Ectodermal cell (in vitro differentiated cells): ENCODE measurements at regions not wholly inside any gene's neighbourhood (a gene's known extent, or its start where the extent isn't known, plus 50 kb on each side); places are given as distances from the start of the nearest gene placed in this dataset.

ENCODE experiments used
- H3K27ac ChIP-seq: 2 replicates; pipeline ENCODE4 v1.7.0; 2013; ENCODE audit warnings: mild to moderate bottlenecking, low read depth, low read length; ENCODE audit not compliant: insufficient read depth, poor library complexity, severe bottlenecking
- H3K27me3 ChIP-seq: 2 replicates; pipeline ENCODE4 v1.7.0; 2013; ENCODE audit warnings: mild to moderate bottlenecking, low read length; ENCODE audit not compliant: insufficient read depth, control insufficient read depth, poor library complexity, severe bottlenecking
- H3K36me3 ChIP-seq: one replicate; pipeline ENCODE4 v1.7.0; 2013; ENCODE audit warnings: low read length; ENCODE audit not compliant: control insufficient read depth, insufficient read depth
- H3K4me1 ChIP-seq: one replicate; pipeline ENCODE4 v1.7.0; 2013; ENCODE audit warnings: low read length; ENCODE audit not compliant: control insufficient read depth, insufficient read depth
- H3K4me3 ChIP-seq: 2 replicates; pipeline ENCODE4 v1.7.0; 2013; ENCODE audit warnings: low read depth, low read length, control low read depth; ENCODE audit not compliant: insufficient read depth
- H3K9me3 ChIP-seq: 2 replicates; pipeline ENCODE4 v1.7.0; 2013; ENCODE audit warnings: mild to moderate bottlenecking, low read length, moderate library complexity; ENCODE audit not compliant: control insufficient read depth
- WGBS, 2 experiments: methylation state at CpG; one replicate each; pipeline ENCODE4 v1.1.7; 2013; ENCODE audit warnings: missing lambda C conversion rate in 2 of 2; 5-methylcytosine and 5-hydroxymethylcytosine counted together

- H3K4me1 ChIP-seq, result no peaks in the 10 kb centered on the region
- no peaks in the 10 kb centered on the region for H3K27me3 ChIP-seq
- no peaks in the 10 kb centered on the region for H3K36me3 ChIP-seq
- no peaks in the 10 kb centered on the region for H3K9me3 ChIP-seq
- H3K27ac ChIP-seq, result no peak overlapping the region
- 89 to 92% methylated on average over 7 of the region's 7 CpGs for WGBS, 2 experiments
- H3K4me3 ChIP-seq, result no peak overlapping the region
Observed at GRCh38 chr2:53173698-53174455, 593.7 kb upstream of the CHAC2 start.

- no peaks in the 10 kb centered on the region for H3K27me3 ChIP-seq
- H3K4me1 ChIP-seq, result no peaks in the 10 kb centered on the region
- no peak overlapping the region for H3K4me3 ChIP-seq
- H3K9me3 ChIP-seq, result no peaks in the 10 kb centered on the region
- no peaks in the 10 kb centered on the region for H3K36me3 ChIP-seq
- H3K27ac ChIP-seq, result no peak overlapping the region
- WGBS, 2 experiments, result 95 to 100% methylated on average over 1 of the region's 1 CpG
Observed at GRCh38 chr2:53173091-53173490, 594.5 kb upstream of the CHAC2 start.

- H3K4me3 ChIP-seq, result no peak overlapping the region
- WGBS, 2 experiments, result 88 to 90% methylated on average over 1 of the region's 2 CpGs
Observed at GRCh38 chr2:53170466-53170865, 597.1 kb upstream of the CHAC2 start.

DNA sequence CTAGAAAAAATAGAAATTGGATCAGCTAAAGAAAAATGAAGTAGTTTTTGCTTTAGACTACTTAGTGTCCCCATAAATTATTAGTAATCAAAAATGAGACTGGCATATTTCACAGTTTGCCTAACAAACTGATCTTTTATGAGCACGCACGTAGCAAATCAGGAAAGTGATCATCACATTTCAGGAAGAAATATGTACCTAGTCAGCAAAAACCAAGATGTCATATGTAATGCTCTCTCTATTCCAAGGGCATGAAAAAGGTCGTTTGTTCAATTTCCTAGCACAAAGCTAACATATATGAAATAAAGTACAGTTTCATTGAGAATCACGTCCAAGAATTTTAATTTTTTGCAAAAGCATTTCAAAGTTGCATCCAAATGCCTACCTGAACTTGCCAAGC is 600.4 kb upstream of the CHAC2 start:
- 91 to 96% methylated on average over 4 of the region's 4 CpGs for WGBS, 2 experiments
- Histone ChIP-seq H3K27ac (no peak overlapping the region), H3K4me1 (no peaks in the 10 kb centered on the region), H3K4me3 (no peak overlapping the region), H3K27me3 (no peaks in the 10 kb centered on the region), H3K36me3 (no peaks in the 10 kb centered on the region), H3K9me3 (no peaks in the 10 kb centered on the region)

More at GRCh38 chr2:53170466-53170865, 597.1 kb upstream of the CHAC2 start:
- H3K36me3 ChIP-seq, result no peaks in the 10 kb centered on the region
- H3K9me3 ChIP-seq, result no peaks in the 10 kb centered on the region
- H3K4me1 ChIP-seq, result no peaks in the 10 kb centered on the region
- no peaks in the 10 kb centered on the region for H3K27me3 ChIP-seq
- H3K27ac ChIP-seq, result no peak overlapping the region

GRCh38 chr2:53150146-53150545 is 617.5 kb upstream of the CHAC2 start:
- H3K27me3 ChIP-seq, result no peaks in the 10 kb centered on the region
- H3K36me3 ChIP-seq, result no peaks in the 10 kb centered on the region
- no peak overlapping the region for H3K4me3 ChIP-seq
- no peaks in the 10 kb centered on the region for H3K9me3 ChIP-seq
- H3K4me1 ChIP-seq, result no peaks in the 10 kb centered on the region
- no peak overlapping the region for H3K27ac ChIP-seq

DNA sequence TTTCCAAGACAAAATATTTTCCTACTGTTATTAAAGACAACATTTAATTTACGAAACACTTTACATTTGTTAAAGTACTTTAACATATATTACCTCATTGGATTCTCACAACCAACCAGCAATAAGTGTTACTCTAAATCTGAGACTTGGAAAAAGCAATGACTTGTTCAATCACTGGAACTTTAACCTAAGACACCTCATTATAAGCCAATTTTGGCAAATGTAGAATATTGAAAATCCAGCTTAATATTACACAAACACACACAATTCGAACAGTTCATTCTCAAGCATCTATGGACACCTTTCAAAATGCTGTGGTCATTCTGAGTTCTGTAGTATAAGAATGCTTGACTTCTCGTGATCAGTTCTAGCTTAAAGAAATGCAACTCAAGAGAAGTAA is 619.4 kb upstream of the CHAC2 start:
- 67 to 100% methylated on average over 1 to 3 of the region's 3 CpGs for WGBS, 2 experiments
- no peak overlapping the region for H3K27ac ChIP-seq
- no peak overlapping the region for H3K4me3 ChIP-seq
- H3K27me3 ChIP-seq, result no peaks in the 10 kb centered on the region
- no peaks in the 10 kb centered on the region for H3K9me3 ChIP-seq
- H3K36me3 ChIP-seq, result no peaks in the 10 kb centered on the region
- no peaks in the 10 kb centered on the region for H3K4me1 ChIP-seq

GRCh38 chr2:53131416-53131815 is 636.2 kb upstream of the CHAC2 start:
- WGBS, 2 experiments, result 96 to 100% methylated on average over 1 of the region's 1 CpG
- Histone ChIP-seq H3K4me3 (no peak overlapping the region), H3K9me3 (no peaks in the 10 kb centered on the region), H3K4me1 (no peaks in the 10 kb centered on the region), H3K27ac (no peak overlapping the region), H3K36me3 (no peaks in the 10 kb centered on the region), H3K27me3 (no peaks in the 10 kb centered on the region)

DNA sequence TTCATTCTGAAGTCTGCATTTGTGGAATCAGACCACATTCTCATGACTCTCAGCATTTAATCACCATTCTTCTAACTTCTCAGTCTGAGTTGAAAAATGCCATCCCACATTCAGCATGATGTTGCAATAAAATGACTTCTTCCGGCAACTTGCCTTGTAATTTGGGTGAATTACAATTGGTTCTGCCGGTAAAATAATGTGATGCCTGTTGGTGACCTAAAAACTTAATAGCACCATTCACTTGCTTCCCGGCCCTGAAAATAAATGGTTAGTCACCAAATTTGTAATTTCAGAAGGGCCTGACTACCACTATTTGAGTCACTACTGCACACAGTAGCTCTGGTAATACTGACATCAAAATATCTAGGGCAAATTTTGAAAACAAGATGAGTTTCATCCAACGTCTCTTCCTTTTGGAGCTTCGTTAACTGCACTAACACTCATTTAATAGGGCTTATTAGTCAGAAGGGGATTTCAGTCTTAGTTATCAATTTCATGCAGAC is 637.1 kb upstream of the CHAC2 start:
- Histone ChIP-seq H3K27me3 (no peaks in the 10 kb centered on the region), H3K36me3 (no peaks in the 10 kb centered on the region), H3K4me1 (no peaks in the 10 kb centered on the region), H3K27ac (no peak overlapping the region), H3K9me3 (no peaks in the 10 kb centered on the region), H3K4me3 (no peak overlapping the region)
- WGBS, 2 experiments, result 91 to 96% methylated on average over 5 of the region's 5 CpGs

DNA sequence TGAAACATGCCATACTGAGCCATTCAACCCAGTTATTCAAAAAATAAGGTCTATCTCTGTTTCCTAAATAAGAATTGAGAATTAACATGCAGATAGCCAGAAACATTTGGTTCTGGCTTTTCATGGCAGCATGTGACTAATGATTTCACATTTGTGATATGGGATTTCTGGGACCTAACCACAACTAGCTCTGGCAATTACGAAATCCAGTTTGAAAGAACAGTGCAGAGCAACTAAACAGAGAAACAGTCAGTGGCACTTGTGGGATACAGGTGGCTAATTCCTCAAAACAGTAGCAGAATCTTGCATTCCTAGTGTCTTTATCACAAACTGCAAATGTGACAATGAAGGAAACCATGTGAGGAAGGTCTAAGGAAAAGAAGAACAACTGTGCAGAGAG is 637.8 kb upstream of the CHAC2 start:
- Histone ChIP-seq H3K4me3 (no peak overlapping the region), H3K27me3 (no peaks in the 10 kb centered on the region), H3K36me3 (no peaks in the 10 kb centered on the region), H3K4me1 (no peaks in the 10 kb centered on the region), H3K27ac (no peak overlapping the region), H3K9me3 (no peaks in the 10 kb centered on the region)
- 89 to 100% methylated on average over 1 of the region's 1 CpG for WGBS, 2 experiments

GRCh38 chr2:53127061-53127650 is 640.4 kb upstream of the CHAC2 start:
- no peaks in the 10 kb centered on the region for H3K27me3 ChIP-seq
- no peak overlapping the region for H3K27ac ChIP-seq
- no peaks in the 10 kb centered on the region for H3K36me3 ChIP-seq
- no peaks in the 10 kb centered on the region for H3K4me1 ChIP-seq
- no peaks in the 10 kb centered on the region for H3K9me3 ChIP-seq
- no peak overlapping the region for H3K4me3 ChIP-seq
- 94 to 97% methylated on average over 5 of the region's 5 CpGs for WGBS, 2 experiments
